CD8-positive, alpha-beta memory T cell (primary cell): ENCODE measurements at regions not wholly inside any gene's neighbourhood (a gene's known extent, or its start where the extent isn't known, plus 50 kb on each side); places are given as distances from the start of the nearest gene placed in this dataset.

Source experiments
- CTCF ChIA-PET: fragments of 350-600 bp; sonication (Branson Sonifier 250); formaldehyde crosslinking; loops from one replicate; lab custom pipeline; 2021; ENCODE audit warnings: antibody characterized with exemption; lab: Charles Lee
- POLR2A ChIA-PET: fragments of 350-600 bp; sonication (Branson Sonifier 250); formaldehyde crosslinking; loops from one replicate; lab custom pipeline; 2021; ENCODE audit warnings: antibody characterized with exemption; lab: Charles Lee
- DNase-seq, 5 donors: peaks; one replicate each; pipeline versions ENCODE4 v3.0.0 to v3.0.0-alpha.2; 2020 to 2022; ENCODE audit warnings: mixed read lengths in 1 of 5
- H3K27ac ChIP-seq: one replicate; pipeline ENCODE4 v1.7.0; 2013; ENCODE audit warnings: low read depth, mild to moderate bottlenecking, low read length, moderate library complexity
- H3K27me3 ChIP-seq: 2 replicates; pipeline ENCODE4 v1.7.0; 2013; ENCODE audit warnings: low read length, mild to moderate bottlenecking; ENCODE audit not compliant: insufficient read depth, poor library complexity, severe bottlenecking
- H3K36me3 ChIP-seq: 2 replicates; pipeline ENCODE4 v1.7.0; 2013; ENCODE audit warnings: mild to moderate bottlenecking, low read length, moderate library complexity; ENCODE audit not compliant: insufficient read depth
- H3K4me1 ChIP-seq: 2 replicates; pipeline ENCODE4 v1.7.0; 2013; ENCODE audit warnings: mild to moderate bottlenecking, low read length, moderate library complexity; ENCODE audit not compliant: insufficient read depth
- H3K4me3 ChIP-seq: 2 replicates; pipeline ENCODE4 v1.7.0; 2013; ENCODE audit warnings: mild to moderate bottlenecking, low read length
- H3K9me3 ChIP-seq: 2 replicates; pipeline ENCODE4 v1.7.0; 2013; ENCODE audit warnings: mild to moderate bottlenecking, low read length
- H3K27ac Mint-ChIP-seq, 8 donors: one replicate each; pipeline ENCODE4 v1.8.0; 2020 to 2021; ENCODE audit warnings: mixed read lengths in 8 of 8, mild to moderate bottlenecking in 6 of 8, inconsistent platforms in 3 of 8, moderate library complexity in 3 of 8
- H3K27me3 Mint-ChIP-seq, 2 donors: one replicate each; pipeline ENCODE4 v1.8.0; 2020 to 2021; ENCODE audit warnings: mixed read lengths in 2 of 2, mild to moderate bottlenecking in 1 of 2, moderate library complexity in 1 of 2
- H3K36me3 Mint-ChIP-seq, 3 donors: one replicate each; pipeline ENCODE4 v1.8.0; 2020 to 2021; ENCODE audit warnings: mixed read lengths in 3 of 3, inconsistent platforms in 1 of 3, mild to moderate bottlenecking in 1 of 3
- H3K4me1 Mint-ChIP-seq, 3 donors: one replicate each; pipeline ENCODE4 v1.8.0; 2020 to 2021; ENCODE audit warnings: mixed read lengths in 3 of 3, inconsistent platforms in 1 of 3, mild to moderate bottlenecking in 1 of 3
- H3K4me3 Mint-ChIP-seq, 7 donors: one replicate each; pipeline ENCODE4 v1.8.0; 2020 to 2021; ENCODE audit warnings: mixed read lengths in 7 of 7, mild to moderate bottlenecking in 6 of 7, moderate library complexity in 4 of 7, inconsistent platforms in 2 of 7
- H3K9me3 Mint-ChIP-seq, 5 donors: one replicate each; pipeline ENCODE4 v1.8.0; 2020 to 2022; ENCODE audit warnings: mixed read lengths in 5 of 5, mild to moderate bottlenecking in 3 of 5, moderate library complexity in 2 of 5, inconsistent platforms in 1 of 5

- Histone ChIP-seq H3K27ac (no peak overlapping the region), H3K36me3 (no peaks in the 10 kb centered on the region), H3K9me3 (no peaks in the 10 kb centered on the region), H3K4me1 (no peaks in the 10 kb centered on the region), H3K27me3 (no peaks in the 10 kb centered on the region), H3K4me3 (no peak overlapping the region)
- Mint-ChIP-seq H3K9me3 (peaks cover 0 to 6% (median 0%) of the 10 kb centered on the region in 5 donors), H3K4me3 (no peak overlapping the region), H3K27ac (no peak overlapping the region), H3K36me3 (no peaks in the 10 kb centered on the region), H3K4me1 (no peaks in the 10 kb centered on the region), H3K27me3 (peaks cover 12 to 22% of the 10 kb centered on the region in 2 donors)
- no peak for DNase-seq
- CTCF ChIA-PET = no interaction called here
- POLR2A ChIA-PET = no interaction called here
These were observed 142.9 kb downstream of the RAB11FIP2 start for GRCh38 chr10:117903854-117904253.

- peaks cover 9 to 27% of the 10 kb centered on the region in 2 donors for H3K27me3 Mint-ChIP-seq
- Histone ChIP-seq H3K27ac (no peak overlapping the region), H3K36me3 (no peaks in the 10 kb centered on the region), H3K4me1 (no peaks in the 10 kb centered on the region), H3K4me3 (no peak overlapping the region), H3K9me3 (no peaks in the 10 kb centered on the region), H3K27me3 (peaks cover 4% of the 10 kb centered on the region)
- no peaks in the 10 kb centered on the region for H3K4me1 Mint-ChIP-seq
- H3K4me3 Mint-ChIP-seq = no peak overlapping the region
- H3K9me3 Mint-ChIP-seq = peaks cover 0 to 6% (median 0%) of the 10 kb centered on the region in 5 donors
- ChIA-PET POLR2A (no interaction called here), CTCF (no interaction called here)
- H3K27ac Mint-ChIP-seq = no peak overlapping the region
- no peak for DNase-seq
- H3K36me3 Mint-ChIP-seq = no peaks in the 10 kb centered on the region
These were observed 141.3 kb downstream of the RAB11FIP2 start for GRCh38 chr10:117905404-117905803.

- Mint-ChIP-seq H3K27me3 (peaks cover 7 to 48% of the 10 kb centered on the region in 2 donors), H3K4me3 (no peak overlapping the region), H3K9me3 (peaks cover 0 to 5% (median 0%) of the 10 kb centered on the region in 5 donors), H3K4me1 (no peaks in the 10 kb centered on the region), H3K36me3 (no peaks in the 10 kb centered on the region), H3K27ac (no peak overlapping the region)
- DNase-seq = no peak
- H3K9me3 ChIP-seq = no peaks in the 10 kb centered on the region
- H3K4me3 ChIP-seq = no peak overlapping the region
- CTCF ChIA-PET = no interaction called here
- no peaks in the 10 kb centered on the region for H3K36me3 ChIP-seq
- H3K4me1 ChIP-seq = no peaks in the 10 kb centered on the region
- H3K27me3 ChIP-seq = peaks cover 4% of the 10 kb centered on the region
- no peak overlapping the region for H3K27ac ChIP-seq
- POLR2A ChIA-PET = no interaction called here
These were observed 135.1 kb downstream of the RAB11FIP2 start for GRCh38 chr10:117911684-117912083.

- Mint-ChIP-seq H3K4me3 (no peak overlapping the region), H3K9me3 (peaks cover 0 to 2% (median 0%) of the 10 kb centered on the region in 5 donors), H3K27me3 (peaks cover 7 to 39% of the 10 kb centered on the region in 2 donors), H3K27ac (no peak overlapping the region), H3K4me1 (no peaks in the 10 kb centered on the region), H3K36me3 (no peaks in the 10 kb centered on the region)
- Histone ChIP-seq H3K36me3 (no peaks in the 10 kb centered on the region), H3K27ac (no peak overlapping the region), H3K27me3 (peaks cover 4% of the 10 kb centered on the region), H3K9me3 (no peaks in the 10 kb centered on the region), H3K4me3 (no peak overlapping the region), H3K4me1 (no peaks in the 10 kb centered on the region)
- POLR2A ChIA-PET = no interaction called here
- CTCF ChIA-PET = no interaction called here
- no peak for DNase-seq
These were observed 132.4 kb downstream of the RAB11FIP2 start for GRCh38 chr10:117914334-117914733.

GRCh38 chr10:117920956-117921355, 125.8 kb downstream of the RAB11FIP2 start:
- H3K27me3 Mint-ChIP-seq = peaks cover 4 to 5% of the 10 kb centered on the region in 2 donors
- DNase-seq = no peak
- H3K36me3 Mint-ChIP-seq = no peaks in the 10 kb centered on the region
- H3K27ac ChIP-seq = no peak overlapping the region
- H3K4me3 ChIP-seq = no peak overlapping the region
- H3K4me1 ChIP-seq = no peaks in the 10 kb centered on the region
- H3K9me3 ChIP-seq = no peaks in the 10 kb centered on the region
- no peaks in the 10 kb centered on the region for H3K36me3 ChIP-seq
- no peak overlapping the region for H3K4me3 Mint-ChIP-seq
- no peaks in the 10 kb centered on the region for H3K27me3 ChIP-seq
- no peaks in the 10 kb centered on the region for H3K9me3 Mint-ChIP-seq
- no peak overlapping the region for H3K27ac Mint-ChIP-seq
- ChIA-PET POLR2A (no interaction called here), CTCF (no interaction called here)
- H3K4me1 Mint-ChIP-seq = no peaks in the 10 kb centered on the region

GRCh38 chr10:117921421-117921820, 125.3 kb downstream of the RAB11FIP2 start:
- Histone ChIP-seq H3K27ac (no peak overlapping the region), H3K36me3 (no peaks in the 10 kb centered on the region), H3K4me3 (no peak overlapping the region), H3K27me3 (no peaks in the 10 kb centered on the region), H3K4me1 (no peaks in the 10 kb centered on the region), H3K9me3 (no peaks in the 10 kb centered on the region)
- no peaks in the 10 kb centered on the region for H3K9me3 Mint-ChIP-seq
- H3K27me3 Mint-ChIP-seq = peaks cover 4 to 5% of the 10 kb centered on the region in 2 donors
- ChIA-PET CTCF (no interaction called here), POLR2A (no interaction called here)
- H3K36me3 Mint-ChIP-seq = no peaks in the 10 kb centered on the region
- DNase-seq = no peak
- H3K4me1 Mint-ChIP-seq = no peaks in the 10 kb centered on the region
- no peak overlapping the region for H3K4me3 Mint-ChIP-seq
- H3K27ac Mint-ChIP-seq = no peak overlapping the region

GRCh38 chr10:117924820-117925219, 121.9 kb downstream of the RAB11FIP2 start:
- H3K9me3 Mint-ChIP-seq = no peaks in the 10 kb centered on the region
- Histone ChIP-seq H3K4me1 (no peaks in the 10 kb centered on the region), H3K27ac (no peak overlapping the region), H3K36me3 (no peaks in the 10 kb centered on the region), H3K4me3 (no peak overlapping the region), H3K9me3 (no peaks in the 10 kb centered on the region), H3K27me3 (no peaks in the 10 kb centered on the region)
- DNase-seq = no peak
- peaks cover 5 to 11% of the 10 kb centered on the region in 2 donors for H3K27me3 Mint-ChIP-seq
- no peaks in the 10 kb centered on the region for H3K36me3 Mint-ChIP-seq
- CTCF ChIA-PET = no interaction called here
- POLR2A ChIA-PET = no interaction called here
- H3K4me1 Mint-ChIP-seq = no peaks in the 10 kb centered on the region
- no peak overlapping the region for H3K4me3 Mint-ChIP-seq
- H3K27ac Mint-ChIP-seq = no peak overlapping the region

GRCh38 chr10:117925369-117925768, 121.4 kb downstream of the RAB11FIP2 start:
- no peak overlapping the region for H3K27ac Mint-ChIP-seq
- H3K4me1 Mint-ChIP-seq = no peaks in the 10 kb centered on the region
- no peaks in the 10 kb centered on the region for H3K36me3 Mint-ChIP-seq
- no peaks in the 10 kb centered on the region for H3K4me1 ChIP-seq
- ChIA-PET POLR2A (no interaction called here), CTCF (no interaction called here)
- H3K9me3 ChIP-seq = no peaks in the 10 kb centered on the region
- H3K27me3 ChIP-seq = no peaks in the 10 kb centered on the region
- no peaks in the 10 kb centered on the region for H3K9me3 Mint-ChIP-seq
- H3K27me3 Mint-ChIP-seq = peaks cover 5 to 13% of the 10 kb centered on the region in 2 donors
- DNase-seq = no peak
- H3K4me3 ChIP-seq = no peak overlapping the region
- H3K36me3 ChIP-seq = no peaks in the 10 kb centered on the region
- H3K27ac ChIP-seq = no peak overlapping the region
- H3K4me3 Mint-ChIP-seq = no peak overlapping the region

- CTCF ChIA-PET = no interaction called here
- no peaks in the 10 kb centered on the region for H3K27me3 ChIP-seq
- no peak overlapping the region for H3K27ac ChIP-seq
- no peak for DNase-seq
- no peaks in the 10 kb centered on the region for H3K9me3 ChIP-seq
- Mint-ChIP-seq H3K4me1 (no peaks in the 10 kb centered on the region), H3K27ac (no peak overlapping the region), H3K9me3 (no peaks in the 10 kb centered on the region), H3K36me3 (no peaks in the 10 kb centered on the region), H3K4me3 (no peak overlapping the region), H3K27me3 (peaks cover 5 to 13% of the 10 kb centered on the region in 2 donors)
- POLR2A ChIA-PET = no interaction called here
- H3K4me3 ChIP-seq = no peak overlapping the region
- H3K4me1 ChIP-seq = no peaks in the 10 kb centered on the region
- no peaks in the 10 kb centered on the region for H3K36me3 ChIP-seq
These were observed 120.2 kb downstream of the RAB11FIP2 start for GRCh38 chr10:117926491-117926890.
